ENCODE measurements at regions not wholly inside any gene's neighbourhood (a gene's known extent, or its start where the extent isn't known, plus 50 kb on each side); places are given as distances from the start of the nearest gene placed in this dataset.

DNA sequence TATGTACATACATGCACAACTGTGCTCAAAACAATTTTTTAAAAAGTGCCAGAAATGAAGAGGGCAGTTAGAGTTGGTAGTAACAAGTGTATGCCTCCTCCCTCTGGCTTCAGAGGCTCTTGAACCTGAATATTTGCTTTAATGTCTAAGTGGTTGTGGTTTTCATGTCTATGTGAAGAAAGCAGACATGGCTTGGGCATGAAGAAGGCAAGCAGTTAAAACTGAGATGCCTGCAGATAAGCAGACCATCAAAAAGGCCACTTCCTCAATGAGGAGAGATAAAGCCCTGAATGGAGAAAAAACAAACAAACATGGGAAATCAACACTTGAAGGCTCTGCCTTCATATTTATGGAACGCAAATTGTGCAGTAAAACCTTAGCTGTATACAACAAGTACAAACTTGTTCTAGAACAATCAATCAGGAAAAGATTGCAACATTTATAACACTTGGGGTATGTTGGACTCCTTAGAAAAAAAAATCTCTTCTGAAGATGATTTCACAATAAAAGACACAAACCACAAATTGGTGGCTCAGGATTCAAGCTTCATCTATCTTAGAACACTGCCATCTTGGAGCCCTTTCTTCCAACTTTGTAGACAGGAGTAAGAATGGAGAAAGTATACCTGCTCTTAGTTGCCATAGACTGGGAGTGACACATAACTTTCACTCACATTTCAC is 52.7 kb upstream of the PLA2G4A start:
- TF ChIP-seq EZH2 (IDR thresholded peaks at IDR 0.05), result no peak
- no peak for TF ChIP-seq FOXP2 (optimal IDR thresholded peaks at IDR 0.05; ENCODE audit: control extremely low read depth, extremely low read length, insufficient read depth)
- TF ChIP-seq POLR2AphosphoS5 (IDR thresholded peaks at IDR 0.05; ENCODE audit: borderline replicate concordance, low read depth, low read length), result no peak
- Histone ChIP-seq H3K4me3 (no peak overlapping the region), H3K9ac (ENCODE audit: insufficient read length) (no peak overlapping the region), H3K9me3 (ENCODE audit: low read depth, low read length) (no peaks in the 10 kb centered on the region), H3K36me3 (ENCODE audit: insufficient read depth, low read length) (no peaks in the 10 kb centered on the region), H3K27ac (no peak overlapping the region)
- no peak for DNase-seq (ENCODE audit: low read depth, low spot score)

DNA sequence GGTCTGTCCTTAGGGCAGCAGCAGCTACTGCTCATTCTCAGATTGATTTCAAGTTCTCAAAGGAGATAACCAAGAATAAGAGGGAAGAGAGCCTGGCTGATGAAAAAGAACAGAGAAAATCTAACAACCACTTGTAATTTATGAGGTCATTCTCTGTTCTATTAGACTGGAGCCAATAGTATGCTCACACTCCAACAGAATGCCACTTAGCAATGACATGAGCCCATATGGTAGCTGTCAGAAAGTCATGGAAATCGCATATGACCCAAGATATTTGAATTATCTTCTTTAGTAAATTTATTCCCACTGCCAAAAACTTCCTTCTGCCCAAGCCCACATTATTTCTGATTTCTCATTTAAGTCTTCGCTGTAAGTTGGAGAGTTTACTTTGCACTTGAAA is 53.7 kb upstream of the PLA2G4A start:
- H3K36me3 ChIP-seq (ENCODE audit: insufficient read depth, low read length), result no peaks in the 10 kb centered on the region
- DNase-seq (ENCODE audit: low read depth, low spot score), result no peak
- H3K4me3 ChIP-seq, result no peak overlapping the region
- no peak overlapping the region for H3K9ac ChIP-seq (ENCODE audit: insufficient read length)
- no peak for TF ChIP-seq FOXP2 (optimal IDR thresholded peaks at IDR 0.05; ENCODE audit: control extremely low read depth, extremely low read length, insufficient read depth)
- no peak for TF ChIP-seq EZH2 (IDR thresholded peaks at IDR 0.05)
- no peak for TF ChIP-seq POLR2AphosphoS5 (IDR thresholded peaks at IDR 0.05; ENCODE audit: borderline replicate concordance, low read depth, low read length)
- no peak overlapping the region for H3K27ac ChIP-seq
- no peaks in the 10 kb centered on the region for H3K9me3 ChIP-seq (ENCODE audit: low read depth, low read length)

DNA sequence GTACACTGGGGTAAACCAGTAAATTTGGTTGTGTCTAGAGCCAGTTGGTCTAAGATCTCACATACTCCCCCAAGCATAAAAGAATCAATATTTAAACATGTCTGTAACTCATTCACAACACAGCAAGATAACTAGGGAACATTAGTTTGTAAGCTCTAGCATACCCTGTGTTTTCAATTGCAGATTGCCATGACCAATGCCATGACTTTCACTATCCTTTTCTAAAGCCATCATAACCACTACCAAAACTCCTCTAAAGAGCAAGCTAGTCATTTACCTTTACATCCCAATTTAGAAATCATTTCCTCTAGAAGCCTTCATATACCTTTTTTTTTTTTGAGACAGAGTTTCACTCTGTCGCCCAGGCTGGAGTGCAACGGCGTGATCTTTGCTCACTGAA is 56.5 kb upstream of the PLA2G4A start:
- Histone ChIP-seq H3K4me3 (no peak overlapping the region), H3K36me3 (ENCODE audit: insufficient read depth, low read length) (no peaks in the 10 kb centered on the region), H3K9me3 (ENCODE audit: low read depth, low read length) (no peaks in the 10 kb centered on the region), H3K27ac (no peak overlapping the region), H3K9ac (ENCODE audit: insufficient read length) (no peak overlapping the region)
- no peak for TF ChIP-seq POLR2AphosphoS5 (IDR thresholded peaks at IDR 0.05; ENCODE audit: borderline replicate concordance, low read depth, low read length)
- no peak for TF ChIP-seq FOXP2 (optimal IDR thresholded peaks at IDR 0.05; ENCODE audit: control extremely low read depth, extremely low read length, insufficient read depth)
- no peak for TF ChIP-seq EZH2 (IDR thresholded peaks at IDR 0.05)
- no peak for DNase-seq (ENCODE audit: low read depth, low spot score)

DNA sequence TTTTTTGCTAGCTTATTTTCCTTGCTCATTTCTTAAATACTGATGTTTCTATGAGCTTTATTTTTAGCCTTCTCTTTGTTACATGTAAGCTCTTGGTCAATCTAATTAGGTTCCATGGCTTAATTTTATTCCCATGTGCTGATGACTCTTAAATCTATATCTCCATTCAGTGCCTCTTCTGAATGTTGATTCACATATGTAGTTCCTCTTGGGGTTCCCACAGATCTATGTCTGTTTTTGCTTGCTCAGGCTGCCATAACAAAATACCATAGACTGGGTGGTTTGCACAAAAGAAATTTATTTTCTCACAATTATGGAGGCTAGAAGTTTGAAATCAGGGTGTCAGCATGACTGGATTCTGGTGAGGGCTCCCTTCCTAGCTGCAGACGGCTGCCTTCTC is 58.3 kb upstream of the PLA2G4A start:
- Histone ChIP-seq H3K27ac (no peak overlapping the region), H3K9ac (ENCODE audit: insufficient read length) (no peak overlapping the region), H3K9me3 (ENCODE audit: low read depth, low read length) (no peaks in the 10 kb centered on the region), H3K4me3 (no peak overlapping the region), H3K36me3 (ENCODE audit: insufficient read depth, low read length) (no peaks in the 10 kb centered on the region)
- TF ChIP-seq EZH2 (IDR thresholded peaks at IDR 0.05) (no peak), FOXP2 (optimal IDR thresholded peaks at IDR 0.05; ENCODE audit: control extremely low read depth, extremely low read length, insufficient read depth) (no peak), POLR2AphosphoS5 (IDR thresholded peaks at IDR 0.05; ENCODE audit: borderline replicate concordance, low read depth, low read length) (no peak)
- DNase-seq (ENCODE audit: low read depth, low spot score), result no peak

DNA sequence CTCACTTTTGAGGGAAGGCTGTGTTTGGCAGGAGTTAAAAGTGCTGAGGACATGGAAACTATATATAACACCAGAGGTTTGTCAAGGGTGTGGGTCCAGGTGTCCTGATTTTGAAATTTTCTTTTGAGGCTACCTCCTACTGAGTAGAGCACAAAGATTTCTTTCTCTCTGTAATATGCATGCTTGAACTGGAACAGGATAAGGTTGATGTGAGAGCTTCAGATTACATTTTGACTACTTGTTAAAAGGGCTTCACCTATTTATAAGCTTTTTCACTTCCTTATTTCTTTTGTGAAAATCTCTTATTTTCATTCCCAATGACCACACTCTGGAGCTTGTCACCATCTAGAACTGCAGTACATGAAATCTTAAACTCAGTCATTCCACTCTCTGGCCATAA is 59.8 kb upstream of the PLA2G4A start:
- no peak for TF ChIP-seq POLR2AphosphoS5 (IDR thresholded peaks at IDR 0.05; ENCODE audit: borderline replicate concordance, low read depth, low read length)
- TF ChIP-seq FOXP2 (optimal IDR thresholded peaks at IDR 0.05; ENCODE audit: control extremely low read depth, extremely low read length, insufficient read depth), result no peak
- no peak for TF ChIP-seq EZH2 (IDR thresholded peaks at IDR 0.05)
- no peak for DNase-seq (ENCODE audit: low read depth, low spot score)
- H3K9ac ChIP-seq (ENCODE audit: insufficient read length), result no peak overlapping the region
- H3K36me3 ChIP-seq (ENCODE audit: insufficient read depth, low read length), result no peaks in the 10 kb centered on the region
- no peaks in the 10 kb centered on the region for H3K9me3 ChIP-seq (ENCODE audit: low read depth, low read length)
- no peak overlapping the region for H3K27ac ChIP-seq
- no peak overlapping the region for H3K4me3 ChIP-seq

DNA sequence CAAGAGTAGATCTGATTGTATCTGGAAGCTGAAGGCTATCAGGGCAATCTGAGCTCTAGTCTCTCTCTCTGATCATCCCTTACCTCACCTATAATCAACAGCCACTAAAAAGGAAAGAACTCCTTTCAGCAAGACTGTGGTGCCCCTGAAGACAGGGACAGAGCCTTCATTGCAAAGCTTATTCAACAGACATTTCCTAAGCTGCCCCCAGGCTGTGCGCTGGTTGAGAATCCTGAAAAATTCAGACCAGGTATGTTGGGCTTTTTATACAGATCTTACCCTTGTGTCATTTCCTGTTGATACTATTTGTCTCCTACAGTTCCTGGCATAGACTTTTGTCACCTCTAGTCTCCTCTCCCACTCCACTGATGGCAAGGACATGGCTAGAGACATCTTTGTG is 63.3 kb upstream of the PLA2G4A start:
- Histone ChIP-seq H3K9ac (ENCODE audit: insufficient read length) (no peak overlapping the region), H3K36me3 (ENCODE audit: insufficient read depth, low read length) (no peaks in the 10 kb centered on the region), H3K27ac (no peak overlapping the region), H3K9me3 (ENCODE audit: low read depth, low read length) (no peaks in the 10 kb centered on the region), H3K4me3 (no peak overlapping the region)
- TF ChIP-seq FOXP2 (optimal IDR thresholded peaks at IDR 0.05; ENCODE audit: control extremely low read depth, extremely low read length, insufficient read depth) (no peak), POLR2AphosphoS5 (IDR thresholded peaks at IDR 0.05; ENCODE audit: borderline replicate concordance, low read depth, low read length) (no peak), EZH2 (IDR thresholded peaks at IDR 0.05) (no peak)
- DNase-seq (ENCODE audit: low read depth, low spot score), result no peak

DNA sequence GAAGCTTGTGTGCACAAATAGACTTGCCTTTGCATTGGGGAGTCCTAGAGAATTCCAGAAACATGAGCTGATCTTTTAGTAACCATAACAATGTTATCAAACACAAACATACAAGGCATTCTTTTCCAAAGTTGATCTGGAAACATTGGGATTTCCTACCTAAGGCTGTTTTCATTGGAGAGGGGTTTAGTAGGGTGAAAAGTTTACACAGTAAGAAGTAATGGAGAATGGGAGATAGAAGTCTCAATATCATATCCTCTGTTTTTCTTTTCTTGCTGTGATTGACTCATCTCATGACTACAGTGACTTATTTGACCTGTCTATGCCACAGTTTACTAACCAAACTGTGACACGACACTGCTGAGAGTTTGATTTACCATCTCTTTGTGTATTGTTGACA is 65.6 kb upstream of the PLA2G4A start:
- DNase-seq (ENCODE audit: low read depth, low spot score), result no peak
- TF ChIP-seq POLR2AphosphoS5 (IDR thresholded peaks at IDR 0.05; ENCODE audit: borderline replicate concordance, low read depth, low read length) (no peak), FOXP2 (optimal IDR thresholded peaks at IDR 0.05; ENCODE audit: control extremely low read depth, extremely low read length, insufficient read depth) (no peak)
- Histone ChIP-seq H3K27ac (no peak overlapping the region), H3K36me3 (ENCODE audit: insufficient read depth, low read length) (no peaks in the 10 kb centered on the region), H3K9me3 (ENCODE audit: low read depth, low read length) (no peaks in the 10 kb centered on the region), H3K9ac (ENCODE audit: insufficient read length) (no peak overlapping the region), H3K4me3 (no peak overlapping the region)

DNA sequence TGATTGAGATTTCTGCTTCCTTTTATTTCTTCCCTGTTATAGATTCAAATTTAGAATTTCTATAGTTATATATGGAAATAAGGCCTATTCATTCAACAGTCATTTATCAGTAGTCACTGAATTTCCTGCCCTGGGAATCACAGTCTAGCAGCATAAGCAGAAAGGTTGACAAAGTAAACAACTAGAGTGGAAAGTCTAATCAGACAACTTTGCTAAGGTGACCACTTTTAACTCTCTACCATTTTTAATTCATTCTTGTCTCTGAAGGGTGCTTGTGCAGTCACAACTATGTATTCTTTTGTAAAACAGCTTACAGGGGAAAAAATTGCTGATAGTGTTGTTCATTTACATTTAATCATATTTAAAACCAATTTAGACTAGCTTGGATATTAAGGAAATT is 66.1 kb upstream of the PLA2G4A start:
- DNase-seq (ENCODE audit: low read depth, low spot score), result no peak
- no peak overlapping the region for H3K27ac ChIP-seq
- TF ChIP-seq EZH2 (IDR thresholded peaks at IDR 0.05) (no peak), POLR2AphosphoS5 (IDR thresholded peaks at IDR 0.05; ENCODE audit: borderline replicate concordance, low read depth, low read length) (no peak), FOXP2 (optimal IDR thresholded peaks at IDR 0.05; ENCODE audit: control extremely low read depth, extremely low read length, insufficient read depth) (no peak)
- no peak overlapping the region for H3K4me3 ChIP-seq
- no peaks in the 10 kb centered on the region for H3K9me3 ChIP-seq (ENCODE audit: low read depth, low read length)
- H3K9ac ChIP-seq (ENCODE audit: insufficient read length), result no peak overlapping the region
- no peaks in the 10 kb centered on the region for H3K36me3 ChIP-seq (ENCODE audit: insufficient read depth, low read length)

DNA sequence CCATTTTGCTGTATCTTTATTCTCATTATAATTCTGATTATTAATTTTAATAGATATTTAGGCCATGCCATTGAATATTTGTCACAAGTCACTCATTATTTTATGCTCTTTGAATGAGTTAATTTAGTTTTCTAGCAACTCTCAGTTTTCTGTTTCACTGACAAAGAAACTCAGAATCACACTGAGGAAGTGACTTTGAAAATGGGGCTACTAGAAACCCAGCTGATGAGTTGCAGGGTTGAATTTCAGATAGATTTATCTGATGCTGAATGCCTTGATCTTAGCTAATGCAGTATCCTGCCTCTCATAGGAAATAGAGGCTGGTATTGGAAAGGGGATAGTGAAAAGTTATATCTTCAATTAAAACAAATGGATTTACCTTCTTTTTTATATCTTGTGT is 67.4 kb upstream of the PLA2G4A start:
- TF ChIP-seq FOXP2 (optimal IDR thresholded peaks at IDR 0.05; ENCODE audit: control extremely low read depth, extremely low read length, insufficient read depth) (no peak), EZH2 (IDR thresholded peaks at IDR 0.05) (no peak), POLR2AphosphoS5 (IDR thresholded peaks at IDR 0.05; ENCODE audit: borderline replicate concordance, low read depth, low read length) (no peak)
- no peaks in the 10 kb centered on the region for H3K9me3 ChIP-seq (ENCODE audit: low read depth, low read length)
- no peak overlapping the region for H3K9ac ChIP-seq (ENCODE audit: insufficient read length)
- no peak overlapping the region for H3K27ac ChIP-seq
- H3K36me3 ChIP-seq (ENCODE audit: insufficient read depth, low read length), result no peaks in the 10 kb centered on the region
- H3K4me3 ChIP-seq, result no peak overlapping the region
- DNase-seq (ENCODE audit: low read depth, low spot score), result no peak
